Tongue (tissue), 1 donor: ENCODE measurements at regions not wholly inside any gene's neighbourhood (a gene's known extent, or its start where the extent isn't known, plus 50 kb on each side); places are given as distances from the start of the nearest gene placed in this dataset. TPM values are rescaled to one million over a fixed set of nuclear protein-coding genes. Genes with fewer than 3 reads are reported as not detected.

Experiments used
- small RNA-seq: library from RNA; depleted of rRNA; stranded (forward); fragments of <200 nt; gene quantifications from one replicate; pipeline ENCODE3, GENCODE V24; 2014; ENCODE audit warnings: low replicate concordance

Small RNAs in the stretch of these regions (small RNA-seq; reads per million reads assigned to genes)
- gene AF246928.1 = not detected
- not detected for gene CYCSP42
- gene RNU6-1326P = not detected
